ENCODE measurements at regions not wholly inside any gene's neighbourhood (a gene's known extent, or its start where the extent isn't known, plus 50 kb on each side); places are given as distances from the start of the nearest gene placed in this dataset.

DNA sequence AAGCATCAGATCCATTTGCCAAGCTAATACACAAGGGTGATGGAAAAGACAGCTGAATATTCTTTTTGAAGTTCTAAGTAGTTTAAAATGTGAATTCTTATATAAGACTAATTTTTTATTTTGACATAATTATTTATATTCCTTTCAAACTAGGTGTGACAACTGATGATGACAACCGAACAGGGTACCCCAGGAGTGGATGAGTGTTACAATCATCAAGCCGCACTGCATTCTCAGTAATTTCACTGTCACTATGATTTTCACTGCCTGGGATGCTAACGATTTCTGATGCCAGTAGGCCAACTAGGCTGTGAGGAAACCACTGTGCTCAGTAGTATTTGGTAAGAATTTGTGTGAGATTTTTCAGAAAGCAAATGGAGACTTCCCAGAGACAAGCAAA, 317.5 kb downstream of the ARAP2 start:
- DNase-seq: no peak

DNA sequence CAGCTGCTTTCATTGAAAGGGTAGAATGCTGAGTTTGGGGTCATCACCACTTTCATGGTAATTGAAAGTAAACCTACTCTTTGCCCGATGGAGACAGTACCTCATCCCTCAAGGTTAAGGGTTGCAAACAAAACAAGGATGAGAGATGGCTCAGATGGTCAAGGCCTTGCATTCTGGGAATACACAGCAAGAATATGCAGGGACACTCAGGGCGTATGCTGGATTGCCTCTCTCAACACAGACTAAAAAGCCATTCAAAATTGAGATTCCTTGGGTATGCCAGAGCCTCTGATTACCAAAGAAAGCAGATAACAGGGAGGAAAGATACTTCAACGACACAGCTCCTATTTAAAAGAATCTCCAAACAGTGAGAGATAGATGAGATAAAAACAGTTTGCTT, 310.4 kb downstream of the ARAP2 start:
- no peak for DNase-seq

DNA sequence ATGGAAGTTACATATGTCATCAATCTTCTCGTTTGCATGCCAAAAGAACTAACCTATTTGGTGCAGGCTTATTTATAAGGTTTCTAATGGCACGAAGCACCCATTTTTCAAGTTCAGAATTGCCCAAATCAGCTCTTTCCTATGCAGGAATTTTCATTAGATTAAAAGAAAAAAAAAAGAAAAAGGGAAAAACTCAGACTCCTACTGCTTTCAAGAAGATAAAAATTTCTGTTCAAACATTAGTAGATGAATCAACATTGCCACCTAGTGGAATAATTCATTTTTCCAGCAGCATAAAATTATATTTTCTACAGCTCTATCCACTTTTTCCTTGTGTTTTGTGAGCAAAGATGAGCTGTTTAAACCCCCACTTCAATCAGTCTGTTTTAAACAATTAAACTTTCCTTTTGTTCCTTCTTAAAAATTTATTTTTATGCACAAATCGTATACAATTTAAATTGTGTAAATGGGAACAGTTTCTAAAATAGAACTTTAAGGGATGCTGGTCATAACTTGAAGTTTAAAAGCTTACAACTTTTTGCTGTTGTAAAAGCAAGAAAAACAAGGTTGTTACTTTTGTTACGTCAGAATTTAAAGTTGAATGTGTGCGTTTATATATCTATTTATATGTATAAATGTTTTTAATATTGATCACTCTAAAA, 309.9 kb downstream of the ARAP2 start:
- DNase-seq: no peak

DNA sequence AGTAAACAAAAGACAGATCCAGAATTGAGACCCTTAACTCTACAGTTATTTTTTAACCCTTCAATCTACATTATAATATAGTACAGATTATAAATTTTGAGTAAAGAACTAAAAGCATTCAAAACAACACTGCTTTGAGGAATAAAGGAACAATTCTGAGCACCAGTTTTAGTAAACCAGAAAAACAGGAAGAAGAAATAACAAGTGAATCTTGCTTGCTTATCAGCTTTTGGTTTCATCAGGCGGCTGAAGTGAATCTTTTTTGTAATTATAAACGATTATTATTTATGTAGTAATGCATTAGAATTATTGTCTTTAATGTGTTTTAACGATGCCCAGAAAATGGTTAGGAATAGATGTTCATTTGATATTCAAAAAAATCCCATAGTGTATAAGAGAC, 305.4 kb downstream of the ARAP2 start:
- DNase-seq: no peak

DNA sequence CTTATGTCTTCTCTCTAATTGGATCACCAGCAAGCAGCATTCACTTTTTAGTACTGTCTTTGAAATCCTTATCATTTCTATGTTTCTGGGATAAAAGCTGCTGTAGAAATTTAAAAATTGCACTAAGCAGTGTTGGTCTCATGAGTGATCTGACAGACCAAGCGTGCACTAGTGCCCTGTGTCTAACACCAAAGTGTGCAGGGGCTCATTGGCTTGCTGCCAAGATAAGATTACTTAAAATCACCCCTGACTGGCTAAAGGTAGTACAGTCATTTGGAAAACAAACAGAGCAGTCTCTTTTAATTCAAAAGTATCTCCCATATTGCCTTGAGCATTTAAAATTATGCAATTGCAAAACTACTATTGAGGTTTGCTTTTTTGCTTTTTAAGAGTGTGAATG, 304.6 kb downstream of the ARAP2 start:
- no peak for DNase-seq

DNA sequence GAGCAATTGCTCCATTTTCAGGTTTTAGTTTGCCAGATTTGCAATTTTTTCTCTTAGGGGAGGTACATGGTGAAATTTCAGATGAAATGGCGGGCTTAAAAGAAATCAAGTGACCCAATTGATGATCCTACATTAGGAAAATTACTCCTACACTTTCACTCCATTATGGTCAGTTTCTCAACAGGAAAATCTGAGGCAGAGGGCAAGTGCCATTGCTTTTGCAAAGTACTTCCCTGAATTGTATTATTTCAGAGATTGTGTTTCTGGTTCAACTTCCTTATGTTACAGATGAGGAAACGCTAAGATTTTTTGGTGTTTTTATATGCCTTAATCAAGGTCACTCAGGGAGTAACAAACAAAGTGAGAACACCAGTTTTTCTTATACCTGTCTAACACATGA, 302.2 kb downstream of the ARAP2 start:
- DNase-seq: no peak

DNA sequence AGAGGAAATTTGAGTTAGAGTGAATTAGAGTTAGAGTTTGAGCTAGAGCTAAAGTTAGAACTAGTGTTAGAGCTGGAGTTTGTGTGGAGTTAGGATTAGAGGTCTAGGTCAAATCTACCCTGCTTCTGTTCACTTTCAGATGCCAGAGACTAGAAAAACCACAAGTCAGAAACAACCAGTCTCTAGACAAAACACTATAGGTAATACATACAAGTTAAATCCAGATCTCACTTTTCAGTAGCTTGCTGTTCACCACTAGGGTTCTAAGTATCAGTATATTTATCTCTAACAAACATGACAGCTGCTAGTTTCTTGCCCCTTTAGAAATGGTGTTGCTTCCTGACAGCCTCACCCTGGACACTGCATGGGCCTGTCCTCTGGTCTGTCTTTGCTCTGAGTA, 300.7 kb downstream of the ARAP2 start:
- DNase-seq: no peak

DNA sequence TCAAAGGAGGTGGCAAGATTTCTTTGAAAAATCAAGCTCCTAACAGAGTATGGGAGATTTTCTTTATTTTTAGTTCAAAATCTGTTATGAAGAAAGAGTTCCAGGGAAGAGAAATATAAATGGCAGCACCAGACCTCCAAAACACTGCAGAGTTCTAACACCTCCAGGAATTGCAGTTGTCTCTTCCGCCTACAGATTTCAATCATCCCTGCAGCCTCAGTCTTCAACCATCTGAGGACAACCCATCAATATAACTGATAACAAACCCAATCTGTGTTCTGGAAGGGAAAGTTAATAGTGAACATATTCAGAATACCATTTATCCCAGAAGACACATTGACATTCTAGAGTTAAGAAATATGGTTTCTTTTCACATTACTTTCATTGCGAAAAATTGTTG, 296.1 kb downstream of the ARAP2 start:
- no peak for DNase-seq

DNA sequence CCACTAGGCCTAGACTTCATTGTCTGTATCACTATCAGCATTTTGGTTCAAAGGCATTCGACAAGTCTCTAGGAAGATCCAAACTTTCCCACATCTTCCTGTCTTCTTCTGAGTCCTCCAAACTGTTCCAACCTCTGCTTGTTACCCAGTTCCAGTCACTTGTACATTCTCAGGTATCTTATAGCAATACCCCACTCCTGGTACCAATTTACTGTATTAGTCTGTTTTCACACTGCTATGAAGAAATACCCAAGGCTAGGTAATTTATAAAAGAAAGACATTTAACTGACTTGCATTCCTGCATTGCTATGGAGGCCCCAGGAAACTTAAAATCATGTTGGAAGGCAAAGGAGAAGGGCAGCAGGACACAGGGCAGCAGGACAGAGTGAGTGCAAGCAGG, 293.9 kb downstream of the ARAP2 start:
- no peak for DNase-seq

DNA sequence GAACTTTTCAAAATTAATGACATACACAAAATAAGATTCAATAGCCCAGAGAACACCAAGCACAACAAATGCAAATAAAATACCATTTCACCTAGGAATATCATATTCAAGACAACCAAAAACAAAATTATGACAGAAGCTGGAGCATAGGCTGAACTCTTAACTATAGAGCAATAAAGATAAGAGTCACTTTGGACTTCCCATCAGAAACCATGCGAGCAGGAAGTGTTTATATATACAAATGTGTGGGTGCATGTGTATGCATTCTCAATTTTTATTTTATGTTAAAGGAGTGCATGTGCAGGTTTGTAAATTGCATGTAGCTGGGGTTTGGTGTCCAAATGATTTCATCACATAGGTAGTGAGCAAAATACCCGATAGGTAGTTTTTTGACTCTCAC, 291.6 kb downstream of the ARAP2 start:
- no peak for DNase-seq

DNA sequence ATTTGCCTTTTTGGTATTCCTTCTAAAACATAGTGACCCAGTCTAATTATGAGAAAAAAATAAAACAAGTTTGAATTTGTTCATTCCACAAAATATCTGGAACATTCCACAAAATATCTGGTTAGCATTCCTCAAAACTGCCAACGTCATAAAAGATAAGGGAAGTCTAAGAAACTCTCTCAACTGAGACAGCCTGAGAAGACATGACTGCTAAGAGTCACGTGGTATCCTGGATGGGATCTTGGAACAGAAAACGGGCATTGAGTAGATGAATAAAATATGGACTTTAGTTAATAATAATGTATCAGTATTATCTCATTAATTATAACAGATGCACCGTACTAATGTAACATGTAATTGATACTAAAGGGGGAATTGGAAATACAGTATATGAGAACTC, 280.9 kb downstream of the ARAP2 start:
- no peak for DNase-seq

DNA sequence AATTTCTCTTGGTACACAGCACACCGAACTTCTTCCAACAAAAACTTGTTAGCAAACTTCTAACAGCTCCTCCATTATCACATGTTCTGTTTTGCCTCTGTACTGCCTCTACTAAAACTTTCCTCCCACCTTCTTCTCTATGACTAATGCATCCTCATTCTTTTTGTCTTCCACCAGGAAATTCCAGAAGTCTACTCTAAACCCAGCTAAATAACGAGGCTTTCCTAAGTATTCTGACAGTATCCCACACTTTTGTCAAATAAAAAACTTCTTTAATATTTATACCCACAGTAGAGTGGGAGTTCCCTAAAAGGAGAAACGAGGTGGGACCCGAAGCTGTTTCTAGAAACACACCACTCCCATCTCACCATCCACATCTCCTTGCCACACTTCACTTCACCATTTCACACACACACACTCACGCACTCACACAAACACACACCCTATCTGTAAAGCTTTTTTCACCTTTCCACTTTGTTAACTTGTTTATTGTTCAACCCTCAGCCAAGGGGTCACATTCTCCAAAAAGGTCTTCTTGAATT, 280.3 kb downstream of the ARAP2 start:
- DNase-seq: no peak

DNA sequence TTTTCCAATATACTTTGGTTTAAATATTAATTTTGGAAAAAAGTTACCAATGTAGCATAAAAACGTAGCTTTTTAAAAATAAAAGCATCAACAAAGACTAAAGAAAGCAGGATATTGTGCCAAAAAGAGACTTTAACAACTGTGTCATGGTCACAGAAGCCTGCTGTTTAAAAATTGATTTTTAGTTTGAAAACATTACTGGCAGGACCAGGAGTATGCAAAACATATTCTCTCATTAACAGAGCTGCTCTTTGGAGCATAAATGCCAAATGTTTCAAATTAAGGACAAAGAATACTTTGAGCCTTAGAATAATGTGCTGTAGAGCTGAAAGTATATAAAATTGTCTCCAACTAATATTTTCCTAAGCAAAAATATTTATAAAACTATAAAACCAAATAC, 279.0 kb downstream of the ARAP2 start:
- no peak for DNase-seq

DNA sequence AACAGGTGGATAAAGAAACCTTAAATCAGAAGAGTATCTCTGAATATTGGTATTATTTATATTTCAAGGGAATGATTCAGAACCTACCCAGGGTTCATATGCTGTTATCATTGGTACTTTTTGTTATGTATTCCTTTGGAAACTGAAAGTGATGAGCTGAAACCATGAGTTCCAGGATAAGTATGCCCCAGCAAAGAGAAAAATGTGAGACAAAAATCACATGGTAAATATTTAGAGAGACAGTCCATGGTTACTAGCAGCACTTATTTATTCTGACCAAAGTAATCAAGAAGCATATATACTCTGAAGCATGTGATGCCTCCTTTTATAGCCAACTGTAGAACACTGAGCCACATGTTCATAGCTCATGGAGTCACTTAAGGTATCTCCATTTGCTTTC, 277.7 kb downstream of the ARAP2 start:
- DNase-seq: no peak

DNA sequence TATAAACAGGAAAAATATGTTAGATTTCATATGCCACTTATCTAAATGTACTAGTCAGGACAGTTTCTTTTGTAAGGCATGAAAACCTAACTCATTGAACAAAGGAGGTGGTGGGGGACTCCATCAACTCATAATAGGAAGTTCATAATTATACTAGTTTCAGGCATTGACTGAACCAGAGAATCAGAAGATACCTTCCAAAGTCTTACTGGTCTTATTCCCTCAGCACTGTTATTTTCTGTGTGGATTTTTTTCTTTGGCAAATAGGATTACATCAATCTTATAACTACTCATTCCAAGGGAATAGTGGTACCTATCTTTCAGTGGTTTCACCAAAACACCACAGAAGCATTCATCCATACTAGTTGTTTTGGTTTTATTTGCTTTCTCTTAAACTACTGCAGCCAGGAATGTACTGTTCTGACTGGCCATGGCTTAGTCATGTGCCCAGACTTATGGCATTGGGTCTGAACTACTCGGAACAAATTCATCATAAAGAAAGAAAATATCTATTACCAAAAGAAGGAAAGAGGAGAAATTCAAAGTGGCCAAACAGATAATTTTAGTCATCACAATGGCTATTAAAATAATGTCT, 273.9 kb downstream of the ARAP2 start:
- no peak for DNase-seq

DNA sequence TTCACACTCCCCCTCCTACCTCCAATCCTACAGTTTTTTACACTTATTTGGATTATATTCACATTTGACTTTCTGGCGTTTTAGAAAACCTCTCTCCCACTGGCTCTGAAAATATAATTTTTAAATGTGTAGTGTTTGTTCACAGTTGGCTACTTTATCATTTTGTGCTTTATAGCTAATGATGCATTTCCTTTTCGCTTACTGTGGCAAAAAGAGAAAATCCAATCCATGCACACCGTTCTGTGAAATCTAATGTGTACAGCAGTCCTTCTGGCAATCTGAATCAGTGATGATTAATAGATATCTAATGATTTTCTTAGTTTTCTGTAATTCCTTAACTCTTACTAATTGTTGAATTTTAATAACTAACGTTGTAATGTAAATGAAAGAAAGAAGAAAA, 271.5 kb downstream of the ARAP2 start:
- DNase-seq: no peak

DNA sequence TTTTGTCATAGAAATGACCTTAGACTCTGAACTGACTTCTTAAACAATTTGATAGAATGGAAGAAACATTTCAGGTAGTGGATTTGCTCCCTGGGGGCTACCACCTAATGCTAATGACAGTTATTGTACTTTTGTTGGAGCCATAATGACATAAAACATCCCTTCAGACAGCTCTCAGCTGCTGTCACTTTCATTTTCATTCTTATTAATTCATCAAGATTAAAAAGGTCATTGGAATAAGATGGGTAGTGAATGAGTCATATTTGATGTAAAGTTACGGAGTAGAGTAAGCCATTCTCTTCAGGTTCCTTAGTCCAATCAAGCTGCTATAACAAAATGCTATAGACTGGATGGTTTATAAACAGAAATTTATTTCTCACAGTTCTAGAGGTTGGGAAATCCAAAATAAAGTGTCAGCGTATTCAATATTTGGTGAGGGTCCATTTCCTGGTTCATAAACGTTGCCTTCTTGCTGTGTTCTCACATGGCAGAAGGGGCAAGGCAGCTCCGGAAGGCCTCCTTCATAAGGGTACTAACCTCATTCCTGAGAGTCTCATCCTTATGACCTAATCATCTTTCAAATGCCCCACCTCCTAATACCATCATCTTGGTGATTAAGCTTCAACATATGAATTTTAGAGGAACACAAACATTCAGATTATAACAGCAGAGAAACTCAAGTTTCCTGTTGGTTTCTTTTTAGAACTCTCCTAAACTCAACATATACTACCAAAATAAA, 268.5 kb downstream of the ARAP2 start:
- DNase-seq: no peak

DNA sequence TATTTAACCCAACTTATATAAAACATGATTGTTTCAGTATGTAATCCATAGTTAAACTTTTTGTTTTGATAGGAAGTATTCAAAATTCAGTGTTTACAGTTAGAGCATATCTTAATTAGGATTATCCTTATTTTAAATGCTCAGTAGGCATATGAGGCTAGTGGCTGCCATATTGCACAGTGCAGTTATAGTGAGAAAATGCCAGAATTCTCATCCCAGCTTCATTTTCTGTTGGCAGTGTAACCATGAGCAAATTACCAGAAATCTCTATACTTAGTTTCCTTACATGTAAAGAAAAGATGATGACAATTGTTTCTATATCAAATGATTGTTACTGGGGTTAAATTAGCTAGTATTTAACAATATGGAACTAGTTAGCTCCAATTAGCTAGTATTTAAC, 265.8 kb downstream of the ARAP2 start:
- DNase-seq: no peak

DNA sequence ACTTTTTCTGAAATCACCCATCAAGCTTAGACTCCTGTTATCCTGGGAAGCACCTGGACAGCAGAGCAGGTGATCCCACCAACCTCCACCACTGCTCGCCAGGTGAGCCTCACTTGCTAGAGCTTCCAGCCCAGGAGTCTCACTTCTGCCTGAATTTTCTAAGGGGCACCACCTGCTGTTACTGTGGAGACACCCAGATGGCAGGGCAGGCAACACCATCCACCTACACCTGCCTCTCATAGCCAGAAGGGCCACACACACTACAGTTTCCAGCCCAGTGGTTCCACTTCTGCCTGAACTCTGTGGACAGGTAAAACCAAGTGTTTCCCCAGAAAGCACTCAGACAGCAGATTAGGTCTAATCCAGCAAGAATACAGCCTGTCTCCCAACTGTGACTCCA, 262.0 kb downstream of the ARAP2 start:
- no peak for DNase-seq

DNA sequence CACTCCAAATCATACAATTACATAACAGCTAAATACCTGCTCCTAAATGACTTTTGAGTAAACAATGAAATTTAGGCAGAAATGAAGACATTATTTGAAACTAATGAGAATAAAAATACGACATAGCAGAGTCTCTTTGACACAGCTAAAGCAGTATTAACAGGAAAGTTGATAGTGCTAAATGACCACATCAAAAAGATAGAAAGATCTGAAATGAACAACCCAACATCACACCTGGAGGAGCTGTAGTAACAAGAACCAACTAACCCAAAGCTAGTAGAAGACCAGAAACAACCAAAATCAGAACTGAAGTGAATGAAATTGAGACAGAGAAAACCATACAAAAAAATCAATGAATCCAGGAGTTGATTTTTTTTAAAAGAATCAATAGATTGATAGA, 257.8 kb downstream of the ARAP2 start:
- no peak for DNase-seq

DNA sequence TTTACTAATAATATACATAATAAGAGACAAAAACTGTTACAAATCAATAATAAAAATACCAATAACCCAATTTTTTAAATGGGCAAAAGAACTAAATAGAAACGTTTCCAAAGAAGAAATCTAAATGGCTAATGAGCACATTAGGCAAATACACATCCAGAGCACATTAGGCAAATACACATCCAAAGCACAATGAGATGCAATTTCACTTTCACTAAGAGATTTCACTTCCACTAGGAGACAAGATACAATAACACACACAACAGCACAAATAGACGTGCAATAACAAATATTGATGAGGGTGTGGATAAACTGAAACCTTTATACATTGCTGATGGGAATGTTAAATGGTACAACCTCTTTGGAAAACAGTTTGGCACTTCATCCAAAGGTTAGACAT, 250.7 kb downstream of the ARAP2 start:
- DNase-seq: no peak

DNA sequence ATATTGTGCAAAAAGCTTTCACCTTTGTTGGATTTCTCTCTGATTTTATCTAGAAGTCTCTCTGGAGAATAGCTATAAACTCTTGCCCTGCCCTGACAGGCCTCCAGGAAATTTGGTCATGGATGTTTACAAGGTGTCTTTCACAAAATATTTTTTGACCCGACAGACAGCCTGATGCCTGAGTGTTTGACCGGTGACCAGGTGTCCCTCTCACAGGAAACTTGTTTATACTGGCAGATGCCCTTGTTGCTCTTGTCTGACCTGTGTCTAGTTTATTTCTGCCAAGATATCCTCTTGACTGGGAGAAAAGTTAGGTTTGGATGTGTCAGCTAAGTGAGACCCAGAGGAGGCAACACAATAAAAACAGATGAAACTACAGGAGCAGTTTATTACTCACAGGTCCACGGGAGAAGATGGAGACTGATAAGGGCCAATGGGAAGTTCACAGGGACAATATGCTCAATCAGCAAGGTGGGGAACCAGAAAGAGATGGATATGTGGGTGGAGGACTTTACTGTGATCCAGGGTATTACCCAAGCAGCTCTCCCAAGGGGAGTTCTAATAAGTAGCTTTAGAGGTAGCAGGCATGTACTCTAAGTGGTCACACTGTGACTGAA, 243.3 kb downstream of the ARAP2 start:
- no peak for DNase-seq

DNA sequence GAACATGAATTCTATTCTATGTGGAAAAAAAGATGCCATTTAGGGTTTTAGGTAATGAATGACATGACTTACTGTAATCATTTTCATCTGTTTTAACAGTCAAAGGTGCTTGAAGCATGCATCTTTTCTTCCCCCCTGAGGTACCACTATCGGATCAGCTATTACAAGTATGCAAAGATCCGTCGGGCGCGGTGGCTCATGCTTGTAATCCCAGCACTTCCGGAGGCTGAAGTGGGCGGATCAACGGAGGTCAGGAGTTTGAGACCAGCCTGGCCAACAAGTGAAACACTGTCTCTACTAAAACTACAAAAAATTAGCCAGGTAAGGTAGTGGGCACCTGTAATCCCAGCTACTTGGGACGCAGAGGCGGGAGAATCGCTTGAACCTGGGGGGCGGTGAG, 241.3 kb downstream of the ARAP2 start:
- no peak for DNase-seq
